Rectal smooth muscle tissue (tissue), 1 donor: ENCODE measurements at regions not wholly inside any gene's neighbourhood (a gene's known extent, or its start where the extent isn't known, plus 50 kb on each side); places are given as distances from the start of the nearest gene placed in this dataset.

Source experiments
- H3K27ac ChIP-seq: one replicate; pipeline ENCODE4 v1.7.0; 2013; ENCODE audit warnings: low read depth, low read length, inconsistent platforms
- H3K27me3 ChIP-seq: one replicate; pipeline ENCODE4 v1.7.0; 2013; ENCODE audit warnings: low read length; ENCODE audit not compliant: control insufficient read depth, insufficient read depth
- H3K36me3 ChIP-seq: one replicate; pipeline ENCODE4 v1.7.0; 2013; ENCODE audit warnings: low read length; ENCODE audit not compliant: control insufficient read depth, insufficient read depth
- H3K4me1 ChIP-seq: one replicate; pipeline ENCODE4 v1.7.0; 2013; ENCODE audit warnings: low read length; ENCODE audit not compliant: control insufficient read depth, insufficient read depth
- H3K4me3 ChIP-seq: one replicate; pipeline ENCODE4 v1.7.0; 2013; ENCODE audit warnings: low read length
- H3K9ac ChIP-seq: one replicate; pipeline ENCODE4 v1.7.0; 2013; ENCODE audit warnings: low read length

DNA sequence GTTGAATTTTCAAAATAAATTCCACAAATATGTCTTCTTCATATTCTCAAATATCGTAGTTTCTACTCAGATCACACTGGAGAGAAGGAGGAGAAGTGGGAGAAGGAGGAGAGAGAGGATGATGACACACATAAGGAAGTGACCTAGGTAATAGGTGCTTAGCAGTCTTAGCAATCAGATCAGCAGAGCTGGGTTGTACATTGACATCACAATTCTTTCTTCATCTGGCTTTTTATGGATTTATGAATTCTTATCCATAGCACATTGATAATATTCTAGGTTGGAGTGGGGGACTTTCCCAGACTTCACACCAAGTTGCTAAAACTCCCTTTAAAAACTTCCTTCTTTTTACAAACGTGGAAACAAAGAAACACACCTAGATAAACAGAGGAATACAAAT is 86.9 kb downstream of the FGF9 start:
- Histone ChIP-seq H3K4me1 (no peaks in the 10 kb centered on the region), H3K4me3 (no peak overlapping the region), H3K9ac (no peak overlapping the region), H3K27ac (no peak overlapping the region), H3K36me3 (no peaks in the 10 kb centered on the region), H3K27me3 (no peaks in the 10 kb centered on the region)

DNA sequence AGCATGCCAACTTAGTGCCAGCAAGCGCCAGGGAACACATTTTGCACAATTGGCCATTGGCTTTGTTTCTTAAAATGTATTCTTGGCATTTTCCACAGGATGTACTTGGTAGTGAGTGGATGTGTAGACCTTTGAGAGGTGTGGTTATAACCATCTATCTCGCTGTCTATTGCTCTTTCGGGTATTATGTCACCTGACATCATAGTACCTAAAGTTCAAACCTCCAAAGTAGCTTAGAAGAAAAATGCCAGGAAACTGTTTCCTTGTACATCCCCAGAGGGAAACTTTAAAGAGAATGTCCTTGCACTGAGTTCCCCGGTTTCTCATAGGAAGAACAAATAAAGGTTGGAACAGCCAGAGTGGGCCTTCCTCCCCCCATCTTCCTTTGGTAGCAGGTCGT is 87.6 kb downstream of the FGF9 start:
- Histone ChIP-seq H3K36me3 (no peaks in the 10 kb centered on the region), H3K27ac (no peak overlapping the region), H3K27me3 (no peaks in the 10 kb centered on the region), H3K4me1 (no peaks in the 10 kb centered on the region), H3K4me3 (no peak overlapping the region), H3K9ac (no peak overlapping the region)

DNA sequence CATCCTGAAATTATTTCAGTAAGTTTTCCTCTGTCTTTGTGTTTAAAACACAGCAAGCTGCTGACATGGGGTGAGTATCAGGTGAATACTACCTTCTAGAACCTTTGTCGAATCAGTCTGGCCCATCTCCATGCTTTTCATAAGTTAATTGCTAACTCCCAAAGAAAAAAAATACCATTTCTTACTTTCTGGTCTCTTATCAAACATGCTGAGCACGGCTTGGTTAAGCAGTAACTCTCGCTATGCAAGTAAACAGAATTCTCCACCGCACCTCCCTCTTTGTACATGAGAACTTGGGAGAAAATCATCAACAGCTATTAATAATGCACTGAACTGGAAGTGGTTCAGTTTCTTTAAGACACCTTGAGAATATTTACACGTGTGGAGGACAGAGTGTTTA is 88.6 kb downstream of the FGF9 start:
- no peaks in the 10 kb centered on the region for H3K36me3 ChIP-seq
- H3K9ac ChIP-seq = no peak overlapping the region
- H3K4me1 ChIP-seq = no peaks in the 10 kb centered on the region
- no peak overlapping the region for H3K27ac ChIP-seq
- H3K4me3 ChIP-seq = no peak overlapping the region
- no peaks in the 10 kb centered on the region for H3K27me3 ChIP-seq

DNA sequence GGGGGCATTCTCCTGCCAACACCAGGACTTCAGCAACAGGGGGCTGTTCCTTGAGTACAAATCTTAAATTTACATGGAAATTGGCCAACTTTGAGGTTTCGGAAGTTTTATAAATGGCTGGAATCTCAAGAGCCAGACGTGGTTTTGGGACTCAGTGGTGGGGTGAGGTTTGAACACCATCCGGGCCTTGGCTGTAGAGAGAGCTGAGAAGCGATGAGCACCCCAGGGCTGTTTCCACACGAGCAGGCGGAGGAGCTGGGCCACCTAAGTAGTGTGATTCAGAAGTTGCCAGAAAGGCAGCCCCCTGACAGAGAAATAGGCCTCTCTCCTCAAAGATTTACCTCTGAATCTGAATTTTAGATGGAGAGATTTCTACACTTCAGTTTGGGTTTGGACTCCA is 89.0 kb downstream of the FGF9 start:
- Histone ChIP-seq H3K27me3 (no peaks in the 10 kb centered on the region), H3K9ac (no peak overlapping the region), H3K4me3 (no peak overlapping the region), H3K27ac (no peak overlapping the region), H3K36me3 (no peaks in the 10 kb centered on the region), H3K4me1 (no peaks in the 10 kb centered on the region)

DNA sequence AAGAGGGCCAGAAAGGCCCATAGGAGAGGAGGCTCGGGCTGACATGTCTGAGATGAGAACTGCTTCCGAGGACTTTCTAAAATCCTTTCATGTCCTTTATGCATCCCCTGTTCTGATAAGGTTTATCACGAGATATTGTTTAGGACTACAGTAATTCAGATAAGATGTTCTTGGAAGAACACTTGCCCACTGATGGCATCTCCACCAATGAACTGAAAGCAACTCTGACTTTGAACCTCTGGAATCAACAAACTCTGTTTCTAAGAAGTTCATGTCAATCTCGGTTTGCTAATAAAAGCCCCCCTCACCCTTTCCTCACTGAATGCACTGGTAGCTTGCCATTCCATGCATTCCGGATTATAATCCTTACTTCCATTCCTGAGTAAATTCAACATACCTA is 90.9 kb downstream of the FGF9 start:
- Histone ChIP-seq H3K4me3 (no peak overlapping the region), H3K4me1 (no peaks in the 10 kb centered on the region), H3K9ac (no peak overlapping the region), H3K36me3 (no peaks in the 10 kb centered on the region), H3K27ac (no peak overlapping the region), H3K27me3 (no peaks in the 10 kb centered on the region)

DNA sequence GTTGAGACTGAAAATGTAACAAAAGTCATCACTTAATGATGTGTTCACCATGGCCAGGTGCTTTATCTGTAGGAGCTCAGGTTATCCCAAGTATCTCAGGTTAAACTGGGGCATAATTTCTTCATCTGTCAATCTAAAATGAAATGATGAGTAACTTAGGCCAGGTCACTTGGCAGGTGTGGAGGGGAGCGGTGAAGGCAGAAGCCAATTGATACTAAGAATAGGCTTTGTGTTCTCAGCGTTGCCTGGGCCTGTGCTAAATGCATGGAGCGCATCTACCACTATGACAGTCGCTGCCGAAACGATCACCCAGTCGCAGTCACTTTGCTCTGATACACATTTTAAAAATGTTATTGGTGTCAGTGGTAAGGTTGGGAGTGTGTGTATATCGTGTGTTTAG is 91.6 kb downstream of the FGF9 start:
- Histone ChIP-seq H3K36me3 (no peaks in the 10 kb centered on the region), H3K4me3 (no peak overlapping the region), H3K9ac (no peak overlapping the region), H3K27ac (no peak overlapping the region), H3K27me3 (no peaks in the 10 kb centered on the region), H3K4me1 (no peaks in the 10 kb centered on the region)

DNA sequence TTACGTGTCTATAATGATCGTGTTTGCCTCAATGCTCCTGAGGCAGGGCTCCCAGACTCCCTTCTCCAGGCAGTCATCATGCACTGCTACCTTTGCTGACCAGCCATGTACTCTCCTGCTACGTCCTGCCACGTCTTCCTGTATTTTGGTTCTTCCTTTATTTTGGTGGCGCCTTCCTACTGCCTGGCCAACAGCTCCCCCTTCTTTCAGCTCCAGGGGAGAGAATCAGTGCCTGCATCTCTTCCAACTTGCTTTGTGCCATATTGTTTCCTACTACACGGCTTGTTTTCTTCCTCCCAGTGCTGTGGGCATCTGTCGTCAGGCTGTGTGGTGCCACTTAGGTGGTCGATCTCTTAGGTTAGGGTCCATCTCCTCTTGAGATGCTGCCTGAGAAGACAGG is 96.2 kb downstream of the FGF9 start:
- H3K27ac ChIP-seq = no peak overlapping the region
- no peak overlapping the region for H3K9ac ChIP-seq
- H3K27me3 ChIP-seq = no peaks in the 10 kb centered on the region
- H3K4me3 ChIP-seq = no peak overlapping the region
- H3K36me3 ChIP-seq = no peaks in the 10 kb centered on the region
- H3K4me1 ChIP-seq = no peaks in the 10 kb centered on the region

DNA sequence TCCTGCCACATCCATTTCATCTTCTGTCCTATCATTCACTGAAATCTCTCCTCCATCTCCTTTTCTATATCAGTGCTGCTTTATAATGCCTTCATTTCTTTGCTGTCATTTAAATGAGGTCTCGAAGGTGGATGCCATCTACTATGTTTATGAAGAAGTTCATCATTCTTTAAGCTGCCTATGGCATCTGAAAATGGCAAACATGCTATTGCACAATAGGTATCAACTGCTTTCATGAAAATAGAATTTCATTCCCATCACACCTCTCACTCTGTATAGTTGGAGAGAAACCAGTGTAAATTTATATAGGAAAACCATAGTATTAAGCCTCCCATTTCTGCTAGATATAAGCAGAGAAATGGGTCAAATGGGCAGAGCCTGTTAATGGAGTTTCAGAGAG is 100.2 kb downstream of the FGF9 start:
- H3K36me3 ChIP-seq = no peaks in the 10 kb centered on the region
- no peak overlapping the region for H3K9ac ChIP-seq
- H3K27me3 ChIP-seq = no peaks in the 10 kb centered on the region
- no peak overlapping the region for H3K4me3 ChIP-seq
- no peaks in the 10 kb centered on the region for H3K4me1 ChIP-seq
- no peak overlapping the region for H3K27ac ChIP-seq

DNA sequence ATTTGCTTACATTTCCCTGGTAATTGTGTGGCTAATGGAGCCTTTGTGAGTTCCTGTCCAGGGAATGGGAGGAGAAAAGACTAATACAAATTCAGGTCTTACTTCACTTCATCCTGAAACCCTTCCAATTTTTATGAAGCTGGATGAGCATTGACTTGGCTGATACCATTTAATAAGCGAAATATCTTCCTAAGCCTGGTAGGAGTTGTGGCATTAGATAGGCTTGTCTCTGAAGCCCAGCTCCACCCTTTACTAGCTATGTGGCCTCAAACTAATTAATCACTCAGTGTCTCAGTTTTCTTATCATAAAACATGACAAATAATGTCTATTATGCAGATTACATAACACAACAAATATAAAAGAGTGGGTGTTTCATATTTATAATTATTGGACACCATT is 106.3 kb downstream of the FGF9 start:
- H3K9ac ChIP-seq = no peak overlapping the region
- no peak overlapping the region for H3K27ac ChIP-seq
- H3K4me3 ChIP-seq = no peak overlapping the region
- no peaks in the 10 kb centered on the region for H3K36me3 ChIP-seq
- no peaks in the 10 kb centered on the region for H3K27me3 ChIP-seq
- no peaks in the 10 kb centered on the region for H3K4me1 ChIP-seq

DNA sequence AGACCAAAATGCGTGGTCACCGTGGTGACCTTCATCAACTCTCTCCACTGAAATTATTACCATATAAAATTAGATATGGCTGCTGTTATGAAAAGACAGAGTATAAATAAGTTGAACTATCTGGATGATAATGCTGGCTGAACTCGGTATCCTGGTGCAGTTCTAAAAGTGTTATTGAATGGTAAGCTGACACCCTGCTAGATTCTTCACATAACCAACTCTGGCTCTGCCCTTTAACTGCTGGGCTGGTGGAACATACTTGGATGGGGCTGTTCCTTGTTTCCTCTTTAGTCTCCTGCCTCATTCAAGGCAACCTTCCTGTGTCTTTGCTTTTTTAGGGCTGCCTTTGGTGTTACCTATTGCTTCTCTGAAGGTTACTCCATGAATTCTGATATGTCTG is 106.9 kb downstream of the FGF9 start:
- no peak overlapping the region for H3K4me3 ChIP-seq
- H3K4me1 ChIP-seq = no peaks in the 10 kb centered on the region
- H3K27me3 ChIP-seq = no peaks in the 10 kb centered on the region
- no peak overlapping the region for H3K27ac ChIP-seq
- no peaks in the 10 kb centered on the region for H3K36me3 ChIP-seq
- no peak overlapping the region for H3K9ac ChIP-seq

DNA sequence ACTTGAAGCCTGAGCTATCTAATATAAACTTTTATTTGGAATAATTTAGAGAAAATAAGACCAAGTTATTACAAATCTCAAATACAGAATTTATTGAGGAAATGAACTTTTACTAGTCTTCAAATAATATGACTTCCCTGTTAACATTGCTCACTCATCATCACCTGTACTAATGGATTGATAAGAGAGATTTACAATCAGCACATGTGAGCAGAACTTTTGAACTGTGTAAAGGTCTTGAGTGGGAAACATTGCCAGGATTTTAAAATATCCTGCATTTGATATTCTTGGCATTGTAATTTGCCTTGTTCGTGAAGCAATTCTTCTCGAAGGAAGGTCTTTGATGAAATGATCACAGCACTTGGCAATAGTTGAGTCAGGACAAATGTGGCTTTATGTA is 111.9 kb downstream of the FGF9 start:
- no peak overlapping the region for H3K4me3 ChIP-seq
- H3K4me1 ChIP-seq = no peaks in the 10 kb centered on the region
- no peaks in the 10 kb centered on the region for H3K27me3 ChIP-seq
- no peak overlapping the region for H3K9ac ChIP-seq
- H3K27ac ChIP-seq = no peak overlapping the region
- H3K36me3 ChIP-seq = no peaks in the 10 kb centered on the region

DNA sequence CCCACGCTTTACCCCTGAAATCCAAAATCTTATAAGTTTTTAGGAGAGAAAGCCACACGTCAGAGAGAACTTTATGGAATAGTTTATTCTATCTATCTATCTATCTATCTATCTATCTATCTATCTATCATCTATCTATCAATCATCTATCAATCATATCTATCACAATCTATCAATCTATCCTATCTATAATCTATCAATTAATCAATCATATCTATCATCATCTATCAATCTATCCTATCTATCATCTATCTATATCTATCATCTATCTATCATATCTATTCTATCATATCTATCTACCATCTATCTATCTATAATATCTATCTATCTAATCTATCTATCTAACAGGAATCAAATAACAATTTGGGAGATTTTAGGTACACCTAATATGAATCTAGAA is 115.1 kb downstream of the FGF9 start:
- no peaks in the 10 kb centered on the region for H3K4me1 ChIP-seq
- H3K36me3 ChIP-seq = no peaks in the 10 kb centered on the region
- no peak overlapping the region for H3K4me3 ChIP-seq
- no peak overlapping the region for H3K27ac ChIP-seq
- H3K27me3 ChIP-seq = no peaks in the 10 kb centered on the region
- no peak overlapping the region for H3K9ac ChIP-seq

DNA sequence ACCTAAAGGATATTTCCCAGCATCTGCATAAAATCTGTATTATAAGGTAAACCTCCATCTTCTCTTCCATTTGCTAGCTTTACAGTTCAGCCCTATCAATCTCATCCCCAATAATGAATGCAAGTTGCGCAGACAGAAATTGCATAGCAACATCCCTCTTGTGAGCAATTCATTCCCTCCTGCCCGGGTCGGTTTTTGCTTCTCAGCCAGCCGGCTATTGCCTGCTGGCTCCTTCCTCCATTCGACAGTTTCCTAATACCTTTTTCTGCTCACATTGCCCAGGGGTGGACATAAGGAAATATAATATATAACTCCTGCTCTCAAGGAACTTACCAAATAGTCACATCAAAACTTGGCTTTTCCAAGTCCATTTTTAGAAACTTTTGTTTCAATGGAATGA is 125.2 kb downstream of the FGF9 start:
- Histone ChIP-seq H3K36me3 (no peaks in the 10 kb centered on the region), H3K27me3 (no peaks in the 10 kb centered on the region), H3K4me1 (no peaks in the 10 kb centered on the region), H3K4me3 (no peak overlapping the region), H3K27ac (no peak overlapping the region), H3K9ac (no peak overlapping the region)
